ENCODE measurements at regions not wholly inside any gene's neighbourhood (a gene's known extent, or its start where the extent isn't known, plus 50 kb on each side); places are given as distances from the start of the nearest gene placed in this dataset.
"Not testable (repeated sequence)": the region's sequence is repeated elsewhere in the genome, so short reads cannot be mapped to it uniquely, and the experiment has no call there.

GRCh38 chr16:25556289-25556967 is 135.3 kb upstream of the HS3ST4 start:
- TF ChIP-seq CTCF, POLR2A (IDR thresholded peaks at IDR 0.05): not testable (repeated sequence)

All from body of pancreas (tissue), 4 donors.